ENCODE measurements at regions not wholly inside any gene's neighbourhood (a gene's known extent, or its start where the extent isn't known, plus 50 kb on each side); places are given as distances from the start of the nearest gene placed in this dataset.

DNA sequence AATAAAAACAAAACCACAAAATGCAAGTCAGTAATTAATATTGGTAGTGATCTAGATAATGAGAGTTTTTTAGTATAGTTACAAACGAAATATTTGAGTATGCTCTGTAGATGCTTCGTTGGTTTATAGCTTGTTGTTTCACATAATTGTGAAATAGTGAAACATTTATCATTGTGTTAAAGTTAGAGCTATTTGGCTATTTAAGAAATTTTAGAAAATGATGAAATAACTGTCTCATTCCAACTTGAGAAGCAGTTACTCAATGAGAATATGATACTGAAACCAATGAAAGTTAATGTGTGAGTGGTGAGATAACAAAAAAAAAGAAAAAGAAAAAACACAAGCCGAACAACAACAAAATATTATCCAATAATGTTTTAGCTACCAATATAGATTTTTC, 475.6 kb upstream of the ZEB2 start:
- H3K4me3 ChIP-seq (ENCODE audit: low read depth, low read length), result no peak overlapping the region
- TF ChIP-seq, protein P1, sequence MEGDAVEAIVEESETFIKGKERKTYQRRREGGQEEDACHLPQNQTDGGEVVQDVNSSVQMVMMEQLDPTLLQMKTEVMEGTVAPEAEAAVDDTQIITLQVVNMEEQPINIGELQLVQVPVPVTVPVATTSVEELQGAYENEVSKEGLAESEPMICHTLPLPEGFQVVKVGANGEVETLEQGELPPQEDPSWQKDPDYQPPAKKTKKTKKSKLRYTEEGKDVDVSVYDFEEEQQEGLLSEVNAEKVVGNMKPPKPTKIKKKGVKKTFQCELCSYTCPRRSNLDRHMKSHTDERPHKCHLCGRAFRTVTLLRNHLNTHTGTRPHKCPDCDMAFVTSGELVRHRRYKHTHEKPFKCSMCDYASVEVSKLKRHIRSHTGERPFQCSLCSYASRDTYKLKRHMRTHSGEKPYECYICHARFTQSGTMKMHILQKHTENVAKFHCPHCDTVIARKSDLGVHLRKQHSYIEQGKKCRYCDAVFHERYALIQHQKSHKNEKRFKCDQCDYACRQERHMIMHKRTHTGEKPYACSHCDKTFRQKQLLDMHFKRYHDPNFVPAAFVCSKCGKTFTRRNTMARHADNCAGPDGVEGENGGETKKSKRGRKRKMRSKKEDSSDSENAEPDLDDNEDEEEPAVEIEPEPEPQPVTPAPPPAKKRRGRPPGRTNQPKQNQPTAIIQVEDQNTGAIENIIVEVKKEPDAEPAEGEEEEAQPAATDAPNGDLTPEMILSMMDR (IDR thresholded peaks at IDR 0.05; ENCODE audit: control insufficient read depth, extremely low read depth, insufficient read depth), result no peak
- no peak for DNase-seq (ENCODE audit: low read depth)

DNA sequence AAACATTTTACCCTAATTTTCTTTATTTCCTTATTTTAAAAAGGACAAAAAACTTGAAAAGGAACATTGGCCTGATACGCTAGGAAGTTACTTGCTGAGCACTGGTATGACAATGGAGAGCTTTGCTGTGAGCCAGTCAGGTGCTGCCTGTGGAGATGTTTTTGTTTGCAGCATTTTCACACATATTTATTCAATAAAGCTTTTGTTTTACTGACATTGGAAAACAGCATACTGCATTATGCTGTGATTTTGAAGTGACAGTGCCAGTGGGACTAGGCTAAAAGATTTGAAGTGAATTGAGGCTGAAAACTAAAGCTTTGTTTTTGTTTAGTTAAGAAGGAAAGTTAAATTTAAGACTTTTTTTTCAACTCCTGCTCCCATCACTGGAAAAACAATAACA, 470.7 kb upstream of the ZEB2 start:
- TF ChIP-seq, protein P1 (IDR thresholded peaks at IDR 0.05; ENCODE audit: control insufficient read depth, extremely low read depth, insufficient read depth), result no peak

DNA sequence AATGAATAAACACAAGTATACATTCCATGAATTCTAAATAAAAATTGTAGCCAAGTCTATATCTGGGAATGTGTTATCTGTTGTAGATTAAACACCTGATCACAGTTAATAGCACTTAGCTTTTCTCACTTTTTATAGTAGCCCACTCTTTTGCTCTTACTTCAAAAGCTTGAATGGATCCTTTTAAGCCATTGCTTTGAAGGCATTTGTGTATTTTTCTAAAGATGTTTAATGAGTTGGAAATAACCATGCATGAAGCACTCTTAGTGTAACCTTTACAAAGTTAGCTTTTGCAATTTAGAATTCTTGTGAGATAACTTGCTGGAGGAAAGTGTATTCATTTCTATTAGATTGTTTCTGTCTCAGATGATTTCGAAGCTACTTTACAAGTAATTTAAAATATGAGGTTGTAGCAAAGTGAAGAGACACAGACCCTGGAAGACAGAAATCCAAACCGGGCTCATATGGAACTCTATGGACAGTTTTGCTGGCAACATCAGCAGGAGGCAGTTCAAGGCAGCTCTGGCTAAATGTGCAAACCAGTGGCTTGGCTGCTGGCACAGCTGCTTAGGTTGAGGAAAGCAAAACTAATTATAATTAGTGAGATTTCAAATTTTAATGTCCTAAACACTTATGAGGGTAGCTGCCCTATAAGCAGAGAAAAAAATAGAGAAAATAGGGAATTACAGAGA, 469.8 kb upstream of the ZEB2 start:
- DNase-seq (ENCODE audit: low read depth), result no peak
- H3K4me3 ChIP-seq (ENCODE audit: low read depth, low read length), result no peak overlapping the region
- TF ChIP-seq, protein P1 (IDR thresholded peaks at IDR 0.05; ENCODE audit: control insufficient read depth, extremely low read depth, insufficient read depth), result no peak

More for the DNA sequence above, 470.7 kb upstream of the ZEB2 start:
- H3K4me3 ChIP-seq (ENCODE audit: low read depth, low read length), result no peak overlapping the region
- no peak for DNase-seq (ENCODE audit: low read depth)

DNA sequence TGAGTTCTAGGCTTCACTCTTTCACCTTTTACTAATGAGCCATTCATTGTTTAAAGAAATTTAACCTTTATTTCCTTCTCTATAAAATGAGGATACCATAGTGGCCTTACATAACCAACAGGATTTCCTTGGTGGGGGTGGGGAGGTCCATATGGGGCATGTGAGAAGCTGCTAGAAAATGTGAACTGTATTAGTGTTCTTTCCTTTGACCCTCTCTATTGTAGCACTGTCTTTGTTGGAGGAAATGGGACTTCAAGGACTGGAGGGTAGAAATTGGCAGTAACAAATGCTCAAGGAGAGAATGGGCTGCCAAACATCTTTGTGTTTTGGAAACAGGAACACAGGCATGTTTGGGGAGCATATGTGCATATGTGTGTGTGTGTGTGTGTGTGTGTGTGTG, 468.7 kb upstream of the ZEB2 start:
- no peak for DNase-seq (ENCODE audit: low read depth)
- TF ChIP-seq, protein P1 (IDR thresholded peaks at IDR 0.05; ENCODE audit: control insufficient read depth, extremely low read depth, insufficient read depth), result no peak
- H3K4me3 ChIP-seq (ENCODE audit: low read depth, low read length), result no peak overlapping the region

DNA sequence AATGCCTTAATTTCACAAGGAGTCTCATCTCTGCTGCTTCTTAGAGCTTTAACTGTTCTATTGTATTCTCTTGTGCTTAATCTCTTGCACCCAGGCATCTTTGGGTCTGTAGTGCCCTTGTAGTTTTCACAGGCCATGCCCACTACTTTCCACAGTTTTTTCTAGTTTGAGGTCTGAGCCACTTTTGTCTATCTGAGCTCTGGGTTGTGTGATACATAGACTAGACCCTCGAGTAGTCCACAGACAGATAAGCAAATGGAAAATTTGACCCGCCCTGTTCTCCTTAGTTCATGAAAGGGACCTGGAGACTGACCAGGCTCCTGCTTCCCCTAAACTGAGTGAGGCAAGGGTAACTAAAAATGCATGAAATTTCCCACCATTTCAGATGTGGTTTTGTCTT, 466.8 kb upstream of the ZEB2 start:
- TF ChIP-seq, protein P1 (IDR thresholded peaks at IDR 0.05; ENCODE audit: control insufficient read depth, extremely low read depth, insufficient read depth), result no peak

DNA sequence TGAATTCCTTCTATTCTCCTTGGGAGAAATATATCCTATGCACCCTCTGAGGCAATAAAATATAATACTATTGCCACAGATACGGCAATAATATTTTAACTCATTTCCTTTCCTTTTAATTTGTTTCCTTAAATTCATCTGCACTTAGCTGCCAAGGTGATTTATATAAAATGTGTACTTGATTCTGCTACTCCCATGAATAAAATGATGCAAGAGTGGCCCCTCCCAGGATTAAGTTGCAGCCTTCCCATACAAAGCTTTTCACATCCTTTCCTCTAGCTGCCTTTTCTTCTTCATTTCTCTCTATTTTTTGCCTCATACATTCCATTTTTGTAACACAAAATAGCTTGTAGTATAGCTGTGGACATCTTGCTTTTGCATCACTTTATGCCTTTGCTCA, 464.1 kb upstream of the ZEB2 start:
- TF ChIP-seq, protein P1 (IDR thresholded peaks at IDR 0.05; ENCODE audit: control insufficient read depth, extremely low read depth, insufficient read depth), result no peak
- H3K4me3 ChIP-seq (ENCODE audit: low read depth, low read length), result no peak overlapping the region
- DNase-seq (ENCODE audit: low read depth), result no peak

More for the DNA sequence above, 466.8 kb upstream of the ZEB2 start:
- H3K4me3 ChIP-seq (ENCODE audit: low read depth, low read length), result no peak overlapping the region
- no peak for DNase-seq (ENCODE audit: low read depth)

DNA sequence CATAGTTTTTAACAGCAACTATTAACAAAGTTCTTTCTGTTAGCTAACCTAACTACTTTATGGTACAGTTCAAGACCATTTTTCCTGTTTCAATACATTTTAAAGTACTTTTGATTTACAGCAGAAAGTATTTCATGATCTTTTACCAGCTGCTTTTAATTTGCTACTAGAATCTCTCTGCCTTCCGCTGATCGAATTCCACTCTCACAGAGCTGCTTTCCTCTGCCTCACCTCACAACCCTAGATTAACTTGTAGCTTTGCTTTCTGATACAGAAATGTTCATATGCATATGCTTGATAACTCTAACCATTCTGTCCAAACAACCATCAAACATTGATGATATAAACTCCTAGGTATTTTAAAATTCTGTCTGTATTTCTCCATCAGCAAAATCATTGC, 463.2 kb upstream of the ZEB2 start:
- DNase-seq (ENCODE audit: low read depth), result no peak
- no peak overlapping the region for H3K4me3 ChIP-seq (ENCODE audit: low read depth, low read length)
- TF ChIP-seq, protein P1 (IDR thresholded peaks at IDR 0.05; ENCODE audit: control insufficient read depth, extremely low read depth, insufficient read depth), result no peak
